ENCODE measurements at regions not wholly inside any gene's neighbourhood (a gene's known extent, or its start where the extent isn't known, plus 50 kb on each side); places are given as distances from the start of the nearest gene placed in this dataset.

DNA sequence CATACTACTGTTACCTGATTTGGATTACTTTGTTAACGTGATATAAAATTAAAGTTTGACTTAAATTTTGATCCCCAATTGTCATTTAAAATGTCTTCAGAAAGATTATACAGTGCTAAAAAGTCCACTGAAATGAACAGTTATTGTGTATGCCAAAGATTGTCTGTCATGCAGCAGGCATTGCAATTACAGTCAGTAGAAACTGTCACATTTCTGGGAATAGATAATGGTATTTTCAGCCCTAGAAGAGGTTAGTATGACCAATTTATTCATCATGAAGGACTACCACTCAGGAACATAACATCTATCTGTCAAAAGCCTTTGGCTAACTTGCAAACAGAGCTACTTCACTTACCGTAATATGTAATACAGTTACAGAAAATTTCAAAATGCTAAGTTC lies 852.5 kb upstream of the TENM4 start:
- H3K79me2 ChIP-seq (ENCODE audit: insufficient read depth, low read length) = no peaks in the 10 kb centered on the region
- no peaks in the 10 kb centered on the region for H3K27me3 ChIP-seq (ENCODE audit: insufficient read depth, low read length)
- H3K27ac Mint-ChIP-seq = no peak overlapping the region
- no peak overlapping the region for H2BK5ac ChIP-seq (ENCODE audit: insufficient read length, low read length)
- no peak overlapping the region for H2BK15ac ChIP-seq (ENCODE audit: low read depth, low read length)
- no peaks in the 10 kb centered on the region; a peak in 1 of 4 replicates for H3K4me1 Mint-ChIP-seq
- H2BK20ac ChIP-seq (ENCODE audit: low read depth, low read length, poor library complexity, severe bottlenecking) = no peak overlapping the region
- no peaks in the 10 kb centered on the region for H3K4me1 ChIP-seq (ENCODE audit: insufficient read depth, low read length)
- no peak overlapping the region for H4K91ac ChIP-seq (ENCODE audit: insufficient read length, low read depth, low read length)
- no peak overlapping the region for H2AK5ac ChIP-seq (ENCODE audit: insufficient read length, low read length)
- no peak overlapping the region for H3K18ac ChIP-seq (ENCODE audit: insufficient read length, low read depth, low read length)
- H2BK12ac ChIP-seq (ENCODE audit: insufficient read length, low read depth, low read length) = no peak overlapping the region
- no peaks in the 10 kb centered on the region; a peak in 1 of 5 replicates for H3K9me3 Mint-ChIP-seq
- H4K20me1 ChIP-seq (ENCODE audit: control insufficient read depth, insufficient read depth, insufficient read length) = no peaks in the 10 kb centered on the region
- H3K27ac ChIP-seq (ENCODE audit: insufficient read length, low read depth, low read length) = no peak overlapping the region
- H3K9ac ChIP-seq (ENCODE audit: extremely low read depth, insufficient read length, low read length) = no peak overlapping the region
- H3K36me3 Mint-ChIP-seq (ENCODE audit: insufficient read depth in 1 of 3, low read depth in 3 of 3) = no peaks in the 10 kb centered on the region
- H3K23ac ChIP-seq (ENCODE audit: insufficient read length, low read depth, low read length) = no peak overlapping the region
- WGBS (ENCODE audit: extremely low coverage, insufficient read length, low lambda C conversion rate) = no CpG with 5 or more reads among the region's 2 CpGs
- no peak overlapping the region for H3K4me3 Mint-ChIP-seq
- no peak for DNase-seq
- H2AFZ ChIP-seq (ENCODE audit: low read length) = no peak overlapping the region
- no peak overlapping the region for H3K14ac ChIP-seq (ENCODE audit: insufficient read depth, low read length)
- no peaks in the 10 kb centered on the region for H3K79me1 ChIP-seq (ENCODE audit: insufficient read depth, low read depth, low read length, poor library complexity, severe bottlenecking)
- no peak overlapping the region for H4K5ac ChIP-seq (ENCODE audit: insufficient read length, low read depth, low read length)
- no peak overlapping the region for H3K4me2 ChIP-seq (ENCODE audit: insufficient read depth, insufficient read length, low read length)
- no peak overlapping the region for H3T11ph ChIP-seq (ENCODE audit: low read length)
- no peaks in the 10 kb centered on the region for H3K9me3 ChIP-seq (ENCODE audit: control insufficient read depth, low read depth, low read length)
- TF ChIP-seq, protein P1, sequence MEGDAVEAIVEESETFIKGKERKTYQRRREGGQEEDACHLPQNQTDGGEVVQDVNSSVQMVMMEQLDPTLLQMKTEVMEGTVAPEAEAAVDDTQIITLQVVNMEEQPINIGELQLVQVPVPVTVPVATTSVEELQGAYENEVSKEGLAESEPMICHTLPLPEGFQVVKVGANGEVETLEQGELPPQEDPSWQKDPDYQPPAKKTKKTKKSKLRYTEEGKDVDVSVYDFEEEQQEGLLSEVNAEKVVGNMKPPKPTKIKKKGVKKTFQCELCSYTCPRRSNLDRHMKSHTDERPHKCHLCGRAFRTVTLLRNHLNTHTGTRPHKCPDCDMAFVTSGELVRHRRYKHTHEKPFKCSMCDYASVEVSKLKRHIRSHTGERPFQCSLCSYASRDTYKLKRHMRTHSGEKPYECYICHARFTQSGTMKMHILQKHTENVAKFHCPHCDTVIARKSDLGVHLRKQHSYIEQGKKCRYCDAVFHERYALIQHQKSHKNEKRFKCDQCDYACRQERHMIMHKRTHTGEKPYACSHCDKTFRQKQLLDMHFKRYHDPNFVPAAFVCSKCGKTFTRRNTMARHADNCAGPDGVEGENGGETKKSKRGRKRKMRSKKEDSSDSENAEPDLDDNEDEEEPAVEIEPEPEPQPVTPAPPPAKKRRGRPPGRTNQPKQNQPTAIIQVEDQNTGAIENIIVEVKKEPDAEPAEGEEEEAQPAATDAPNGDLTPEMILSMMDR (conservative IDR thresholded peaks at IDR 0.05) = no peak
- H3K56ac ChIP-seq (ENCODE audit: insufficient read length, low read depth, low read length) = no peak overlapping the region
- no peak overlapping the region for H3K4ac ChIP-seq (ENCODE audit: low read depth, low read length)
- H4K8ac ChIP-seq (replicated peaks; ENCODE audit: insufficient read length, low read depth, low read length) = no peak overlapping the region
- no peak overlapping the region for H2BK120ac ChIP-seq (ENCODE audit: low read depth, low read length, poor library complexity, severe bottlenecking)
- H3K27me3 Mint-ChIP-seq (ENCODE audit: low read depth) = no peaks in the 10 kb centered on the region; the same call in 1 of the 2 replicates
- H3K23me2 ChIP-seq (ENCODE audit: insufficient read length, low read depth, low read length, poor library complexity, severe bottlenecking) = no peaks in the 10 kb centered on the region

All from H9 (cell line).